Mesendoderm (in vitro differentiated cells): ENCODE measurements at regions not wholly inside any gene's neighbourhood (a gene's known extent, or its start where the extent isn't known, plus 50 kb on each side); places are given as distances from the start of the nearest gene placed in this dataset.

Experiments used
- DNase-seq: peaks from one replicate; pipeline ENCODE4 v3.0.0; 2013
- H2AK5ac ChIP-seq: 2 replicates; pipeline ENCODE4 v1.6.1; 2013; ENCODE audit warnings: low read length, inconsistent platforms
- H2BK120ac ChIP-seq: 2 replicates; pipeline ENCODE4 v1.6.1; 2013; ENCODE audit warnings: low read depth, mild to moderate bottlenecking, low read length, moderate library complexity, mixed read lengths
- H2BK15ac ChIP-seq: replicated peaks from 2 replicates; pipeline ENCODE4 v1.6.1; 2013; ENCODE audit warnings: low read depth, mild to moderate bottlenecking, moderate library complexity
- H2BK5ac ChIP-seq: 2 replicates; pipeline ENCODE4 v1.6.1; 2013; ENCODE audit warnings: low read length, inconsistent platforms
- H3K18ac ChIP-seq: 2 replicates; pipeline ENCODE4 v1.6.1; 2013; ENCODE audit warnings: mild to moderate bottlenecking, low read length, mixed read lengths
- H3K23ac ChIP-seq: one replicate; pipeline ENCODE4 v1.6.1; 2013; ENCODE audit warnings: low read length
- H3K27ac ChIP-seq: 2 replicates; pipeline ENCODE4 v1.5.1; 2013; ENCODE audit warnings: low read depth, mild to moderate bottlenecking, inconsistent platforms, low read length, moderate library complexity
- H3K27me3 ChIP-seq: 2 replicates; pipeline ENCODE4 v1.6.1; 2013; ENCODE audit warnings: low read length, control low read depth, mild to moderate bottlenecking, inconsistent platforms; ENCODE audit not compliant: insufficient read depth, poor library complexity
- H3K36me3 ChIP-seq: 2 replicates; pipeline ENCODE4 v1.6.1; 2013; ENCODE audit warnings: low read length, inconsistent platforms; ENCODE audit not compliant: control insufficient read depth, insufficient read depth
- H3K4ac ChIP-seq: one replicate; pipeline ENCODE4 v1.6.1; 2013; ENCODE audit warnings: low read depth, mild to moderate bottlenecking, low read length, moderate library complexity
- H3K4me1 ChIP-seq: 2 replicates; pipeline ENCODE4 v1.6.1; 2013; ENCODE audit warnings: low read depth, low read length, inconsistent platforms; ENCODE audit not compliant: control insufficient read depth
- H3K4me2 ChIP-seq: 2 replicates; pipeline ENCODE4 v1.6.1; 2013; ENCODE audit warnings: low read length
- H3K4me3 ChIP-seq: 2 replicates; pipeline ENCODE4 v1.5.1; 2013; ENCODE audit warnings: mild to moderate bottlenecking, low read length
- H3K56ac ChIP-seq: one replicate; pipeline ENCODE4 v1.6.1; 2013; ENCODE audit warnings: low read length
- H3K79me1 ChIP-seq: 2 replicates; pipeline ENCODE4 v1.6.1; 2013; ENCODE audit warnings: low read length, inconsistent platforms
- H3K79me2 ChIP-seq: 2 replicates; pipeline ENCODE4 v1.6.1; 2013; ENCODE audit warnings: mild to moderate bottlenecking, low read length; ENCODE audit not compliant: control insufficient read depth, insufficient read depth
- H3K9ac ChIP-seq: 2 replicates; pipeline ENCODE4 v1.6.1; 2013; ENCODE audit warnings: low read length, inconsistent platforms
- H4K5ac ChIP-seq: one replicate; pipeline ENCODE4 v1.6.1; 2013; ENCODE audit warnings: low read length
- H4K8ac ChIP-seq: one replicate; pipeline ENCODE4 v1.6.1; 2013; ENCODE audit warnings: low read depth, mild to moderate bottlenecking, control low read depth, low read length, moderate library complexity
- WGBS: extraction: QIAGEN DNeasy Blood & Tissue Kit; methylation state at CpG from one replicate; pipeline ENCODE4 v1.1.7; 2013; ENCODE audit warnings: low lambda C conversion rate, missing lambda C conversion rate; ENCODE audit not compliant: insufficient coverage; ENCODE audit errors: extremely low coverage; 5-methylcytosine and 5-hydroxymethylcytosine counted together

GRCh38 chr5:107772418-107773310 is 101.9 kb upstream of the EFNA5 start:
- Histone ChIP-seq H3K27ac (no peak overlapping the region), H3K4me3 (no peak overlapping the region), H2AK5ac (no peak overlapping the region), H2BK15ac (no peak overlapping the region), H3K4me1 (peaks cover 2% of the 10 kb centered on the region), H3K79me1 (no peaks in the 10 kb centered on the region), H3K79me2 (no peaks in the 10 kb centered on the region), H2BK120ac (no peak overlapping the region), H3K4ac (no peak overlapping the region), H3K36me3 (no peaks in the 10 kb centered on the region), H3K23ac (no peak overlapping the region), H3K56ac (no peak overlapping the region), H3K4me2 (no peak overlapping the region), H4K8ac (no peak overlapping the region), H3K9ac (no peak overlapping the region), H2BK5ac (no peak overlapping the region), H3K27me3 (no peaks in the 10 kb centered on the region), H3K18ac (peak overlapping the region; percentile 39), H4K5ac (no peak overlapping the region)
- DNase-seq, result peak; percentile 80
- no CpG with 5 or more reads among the region's 11 CpGs for WGBS

DNA sequence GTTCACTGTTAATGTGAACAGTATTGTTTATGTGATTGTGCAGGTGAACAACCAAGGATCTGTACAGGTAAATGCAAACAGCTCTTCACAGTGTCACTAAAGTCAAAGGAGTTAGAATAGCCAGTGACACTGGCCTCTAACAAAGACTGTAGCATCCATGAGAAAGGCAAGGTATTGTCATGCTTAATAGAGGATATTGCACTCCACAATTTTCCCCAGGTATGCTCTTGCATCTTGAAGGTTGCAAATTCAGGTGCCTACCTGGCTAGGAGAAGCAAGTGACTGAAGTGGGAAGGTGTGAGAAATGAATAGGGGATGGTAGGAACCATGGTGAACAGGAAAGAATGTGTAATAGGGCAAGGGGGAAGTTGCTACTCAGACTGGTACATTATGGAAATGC is 101.2 kb upstream of the EFNA5 start:
- H3K4ac ChIP-seq, result no peak overlapping the region
- no peaks in the 10 kb centered on the region for H3K27me3 ChIP-seq
- H3K9ac ChIP-seq, result no peak overlapping the region
- H3K36me3 ChIP-seq, result no peaks in the 10 kb centered on the region
- no peak overlapping the region for H3K27ac ChIP-seq
- H3K4me1 ChIP-seq, result peaks cover 2% of the 10 kb centered on the region
- no peak overlapping the region for H3K56ac ChIP-seq
- H3K79me1 ChIP-seq, result no peaks in the 10 kb centered on the region
- no peak for DNase-seq
- H3K18ac ChIP-seq, result no peak overlapping the region
- no peak overlapping the region for H4K8ac ChIP-seq
- no peak overlapping the region for H3K4me3 ChIP-seq
- no peak overlapping the region for H4K5ac ChIP-seq
- no peaks in the 10 kb centered on the region for H3K79me2 ChIP-seq
- H2BK15ac ChIP-seq, result peak overlapping the region; percentile 39
- H3K4me2 ChIP-seq, result no peak overlapping the region
- no peak overlapping the region for H2BK120ac ChIP-seq
- no peak overlapping the region for H2BK5ac ChIP-seq
- H3K23ac ChIP-seq, result no peak overlapping the region
- H2AK5ac ChIP-seq, result no peak overlapping the region

DNA sequence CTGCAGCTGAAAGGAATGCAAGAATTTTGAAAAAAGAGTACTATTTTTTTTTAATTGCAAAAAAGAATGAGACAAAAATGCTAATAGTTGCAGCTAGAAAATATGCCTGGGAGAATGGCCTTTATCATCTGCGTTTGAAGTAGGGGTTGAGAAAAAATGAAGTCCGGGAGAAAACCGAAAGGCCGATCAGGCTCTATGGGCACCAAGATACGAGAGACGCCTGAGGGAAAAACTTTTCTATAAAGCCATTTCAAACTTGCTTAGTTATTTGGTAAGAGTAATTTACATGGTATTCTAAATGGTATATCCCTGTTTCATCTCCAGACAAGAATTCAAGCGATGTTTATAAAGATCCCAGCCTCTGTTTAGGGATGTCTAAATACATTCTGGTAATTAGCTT is 99.3 kb upstream of the EFNA5 start:
- H3K18ac ChIP-seq, result no peak overlapping the region
- H3K27me3 ChIP-seq, result no peaks in the 10 kb centered on the region
- peak overlapping the region; percentile 57 for H2BK15ac ChIP-seq
- no peak overlapping the region for H4K8ac ChIP-seq
- no peak overlapping the region for H2BK5ac ChIP-seq
- H3K27ac ChIP-seq, result no peak overlapping the region
- H3K4me2 ChIP-seq, result no peak overlapping the region
- no CpG with 5 or more reads among the region's 7 CpGs for WGBS
- no peaks in the 10 kb centered on the region for H3K79me1 ChIP-seq
- H4K5ac ChIP-seq, result no peak overlapping the region
- H3K9ac ChIP-seq, result no peak overlapping the region
- no peak overlapping the region for H3K4me3 ChIP-seq
- no peak for DNase-seq
- H2AK5ac ChIP-seq, result no peak overlapping the region
- no peaks in the 10 kb centered on the region for H3K79me2 ChIP-seq
- no peak overlapping the region for H3K23ac ChIP-seq
- peaks cover 6% of the 10 kb centered on the region for H3K4me1 ChIP-seq
- peak overlapping the region; percentile 93 for H2BK120ac ChIP-seq
- no peaks in the 10 kb centered on the region for H3K36me3 ChIP-seq
- H3K56ac ChIP-seq, result no peak overlapping the region
- no peak overlapping the region for H3K4ac ChIP-seq

GRCh38 chr5:107769519-107769918 is 98.8 kb upstream of the EFNA5 start:
- no peak overlapping the region for H4K8ac ChIP-seq

DNA sequence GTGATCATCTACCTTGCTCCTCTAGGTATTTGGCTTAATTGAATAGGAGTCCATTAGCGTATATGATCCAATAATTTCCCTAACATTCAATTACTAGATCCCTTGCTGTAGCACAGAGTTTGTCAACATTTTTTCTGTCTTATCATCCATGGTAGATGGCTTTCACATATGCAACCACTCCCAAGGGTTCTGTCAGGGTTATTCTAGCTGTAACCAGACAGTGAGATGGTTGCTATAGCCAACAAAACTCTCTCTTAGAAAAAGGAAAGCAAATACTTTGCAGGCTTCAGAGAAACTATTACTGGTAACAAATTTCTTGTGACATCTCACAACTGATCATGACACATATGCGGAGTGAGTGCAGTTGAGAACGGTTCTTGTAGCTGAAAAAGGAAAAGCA is 96.2 kb upstream of the EFNA5 start:
- DNase-seq, result no peak
- peak overlapping the region; percentile 75 for H3K27ac ChIP-seq
- H4K8ac ChIP-seq, result no peak overlapping the region
- H3K27me3 ChIP-seq, result no peaks in the 10 kb centered on the region
- H3K4me2 ChIP-seq, result no peak overlapping the region
- no peaks in the 10 kb centered on the region for H3K79me1 ChIP-seq
- H3K9ac ChIP-seq, result no peak overlapping the region
- H2BK5ac ChIP-seq, result peak overlapping the region; percentile 51
- peak overlapping the region; percentile 18 for H3K18ac ChIP-seq
- H3K36me3 ChIP-seq, result no peaks in the 10 kb centered on the region
- H3K56ac ChIP-seq, result no peak overlapping the region
- no peak overlapping the region for H3K4me3 ChIP-seq
- H3K4me1 ChIP-seq, result peaks cover 6% of the 10 kb centered on the region
- H3K4ac ChIP-seq, result no peak overlapping the region
- no CpG with 5 or more reads among the region's 3 CpGs for WGBS
- no peak overlapping the region for H2AK5ac ChIP-seq
- H3K79me2 ChIP-seq, result no peaks in the 10 kb centered on the region
- H2BK15ac ChIP-seq, result no peak overlapping the region
- no peak overlapping the region for H4K5ac ChIP-seq
- H3K23ac ChIP-seq, result no peak overlapping the region
- peak overlapping the region; percentile 92 for H2BK120ac ChIP-seq

More at GRCh38 chr5:107769519-107769918, 98.8 kb upstream of the EFNA5 start:
- no peak for DNase-seq
- Histone ChIP-seq H4K5ac (no peak overlapping the region), H3K4me2 (no peak overlapping the region), H3K27me3 (no peaks in the 10 kb centered on the region), H3K23ac (no peak overlapping the region), H3K4ac (no peak overlapping the region), H3K9ac (no peak overlapping the region), H3K56ac (no peak overlapping the region), H3K4me1 (peaks cover 6% of the 10 kb centered on the region), H3K79me2 (no peaks in the 10 kb centered on the region), H3K79me1 (no peaks in the 10 kb centered on the region), H2AK5ac (no peak overlapping the region), H2BK120ac (peak overlapping the region; percentile 93), H3K18ac (no peak overlapping the region), H3K4me3 (no peak overlapping the region), H2BK15ac (no peak overlapping the region), H2BK5ac (no peak overlapping the region), H3K36me3 (no peaks in the 10 kb centered on the region), H3K27ac (no peak overlapping the region)
- no CpG with 5 or more reads among the region's 5 CpGs for WGBS

GRCh38 chr5:107766439-107766838 is 95.7 kb upstream of the EFNA5 start:
- no peaks in the 10 kb centered on the region for H3K27me3 ChIP-seq
- H2BK15ac ChIP-seq, result no peak overlapping the region
- H3K9ac ChIP-seq, result no peak overlapping the region
- no peak overlapping the region for H3K4ac ChIP-seq
- H3K4me2 ChIP-seq, result no peak overlapping the region
- H4K8ac ChIP-seq, result no peak overlapping the region
- no peak overlapping the region for H3K23ac ChIP-seq
- H3K79me2 ChIP-seq, result no peaks in the 10 kb centered on the region
- H3K27ac ChIP-seq, result peak overlapping the region; percentile 75
- H2BK120ac ChIP-seq, result no peak overlapping the region
- no peaks in the 10 kb centered on the region for H3K36me3 ChIP-seq
- H3K18ac ChIP-seq, result no peak overlapping the region
- no peak overlapping the region for H4K5ac ChIP-seq
- H3K4me1 ChIP-seq, result peaks cover 6% of the 10 kb centered on the region
- H2AK5ac ChIP-seq, result no peak overlapping the region
- H2BK5ac ChIP-seq, result no peak overlapping the region
- H3K56ac ChIP-seq, result no peak overlapping the region
- no CpG with 5 or more reads among the region's 5 CpGs for WGBS
- DNase-seq, result no peak
- no peaks in the 10 kb centered on the region for H3K79me1 ChIP-seq
- H3K4me3 ChIP-seq, result no peak overlapping the region
